Aorta (tissue), 5 donors: ENCODE measurements at regions not wholly inside any gene's neighbourhood (a gene's known extent, or its start where the extent isn't known, plus 50 kb on each side); places are given as distances from the start of the nearest gene placed in this dataset.
"Not testable (repeated sequence)": the region's sequence is repeated elsewhere in the genome, so short reads cannot be mapped to it uniquely, and the experiment has no call there.

Experiments used
- ATAC-seq: fragments of 200-7000 bp; cut with Tn5 transposase; one replicate; pipeline ENCODE4 v1.9.1; 2022; ENCODE audit warnings: moderate library complexity; ENCODE audit not compliant: low FRiP score
- DNase-seq, 2 donors: peaks; one replicate each; pipeline ENCODE4 v3.0.0-alpha.2; 2020
- H3K27ac ChIP-seq, 2 donors: one replicate each; pipeline ENCODE4 v1.5.1; 2013; ENCODE audit warnings: low read length in 2 of 2, mild to moderate bottlenecking in 2 of 2, moderate library complexity in 2 of 2, control low read depth in 1 of 2, inconsistent platforms in 1 of 2, low read depth in 1 of 2
- H3K27me3 ChIP-seq, 2 donors: one replicate each; pipeline ENCODE4 v1.6.1; 2013; ENCODE audit warnings: control low read depth in 1 of 2, low read length in 1 of 2, mild to moderate bottlenecking in 1 of 2, moderate library complexity in 1 of 2; ENCODE audit not compliant: insufficient read depth in 2 of 2, control insufficient read depth in 1 of 2
- H3K36me3 ChIP-seq, 2 donors: one replicate each; pipeline ENCODE4 v1.6.1; 2013; ENCODE audit warnings: control low read depth in 1 of 2, low read length in 1 of 2, mild to moderate bottlenecking in 1 of 2; ENCODE audit not compliant: insufficient read depth in 2 of 2, control insufficient read depth in 1 of 2
- H3K4me1 ChIP-seq, 2 donors: one replicate each; pipeline ENCODE4 v1.6.1; 2013; ENCODE audit warnings: low read length in 2 of 2, control low read depth in 1 of 2, mild to moderate bottlenecking in 1 of 2, moderate library complexity in 1 of 2; ENCODE audit not compliant: insufficient read depth in 2 of 2, control insufficient read depth in 1 of 2
- H3K4me3 ChIP-seq, 2 donors: one replicate each; pipeline ENCODE4 v1.5.1; 2013; ENCODE audit warnings: low read length in 2 of 2, control low read depth in 1 of 2, mild to moderate bottlenecking in 1 of 2
- H3K9me3 ChIP-seq: one replicate; pipeline ENCODE4 v1.6.1; 2013; ENCODE audit warnings: mild to moderate bottlenecking, low read length; ENCODE audit not compliant: control insufficient read depth
- WGBS, 2 donors: extraction: QIAGEN DNeasy Blood & Tissue Kit; methylation state at CpG; one replicate each; pipeline ENCODE4 v1.1.7; 2013; 5-methylcytosine and 5-hydroxymethylcytosine counted together
- intact Hi-C, 2 donors: fragments of 100-400 bp; cut with DNase I; formaldehyde crosslinking; loops; one replicate each; pipeline versions ENCODE4 v1.14.2 to v1.15.0; 2022
- donor health status: healthy with polysubstance abuse.
- donor health status: Bipolar disorder and iron deficiency.
- donor health status: DM: no; HTN: no; CAD: no.
- donor health status: DM: no; HTN: no; CAD: no.
- donor health status: DM: yes; HTN: yes; CAD: no.

- H3K36me3 ChIP-seq = no peaks in the 10 kb centered on the region
- no peak for ATAC-seq
- no peak overlapping the region for H3K27ac ChIP-seq
- H3K27me3 ChIP-seq = no peaks in the 10 kb centered on the region
- H3K4me3 ChIP-seq = no peak overlapping the region
- intact Hi-C loops = no loop called here
- H3K4me1 ChIP-seq = no peaks in the 10 kb centered on the region
- WGBS, 2 donors = 63 to 67% methylated on average over 2 of the region's 2 CpGs
- no peak for DNase-seq
- H3K9me3 ChIP-seq = no peaks in the 10 kb centered on the region
These were observed 2518.5 kb downstream of the ARAP2 start for GRCh38 chr4:33725861-33726260.

DNA sequence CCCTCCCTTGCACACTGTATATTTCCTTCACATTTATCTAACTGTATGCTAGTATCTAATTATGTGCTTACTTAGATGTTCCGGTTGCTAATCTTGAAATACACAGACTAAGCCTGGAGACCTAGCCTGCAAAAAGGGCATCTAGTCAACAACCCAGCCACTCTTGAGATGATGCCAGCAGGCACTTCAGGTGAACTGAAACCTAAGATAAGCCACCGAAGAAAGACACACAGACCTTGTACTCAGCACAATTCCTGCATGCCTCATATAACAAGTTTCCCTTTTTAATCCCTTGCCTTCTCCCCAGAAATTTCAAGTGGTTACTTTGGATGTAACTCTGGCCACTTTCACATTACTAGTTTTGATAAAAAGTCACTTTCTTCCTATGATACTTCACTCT is 2506.6 kb downstream of the ARAP2 start:
- Histone ChIP-seq H3K36me3 (no peaks in the 10 kb centered on the region), H3K27ac (no peak overlapping the region), H3K4me3 (no peak overlapping the region), H3K4me1 (no peaks in the 10 kb centered on the region), H3K27me3 (no peaks in the 10 kb centered on the region), H3K9me3 (no peaks in the 10 kb centered on the region)
- 69 to 82% methylated on average over 2 of the region's 2 CpGs for WGBS, 2 donors
- DNase-seq (no peak), ATAC-seq (no peak)
- intact Hi-C loops = no loop called here

- intact Hi-C loops = no loop called here
- 79 to 84% methylated on average over 10 of the region's 10 CpGs for WGBS, 2 donors
- Histone ChIP-seq H3K4me1 (no peaks in the 10 kb centered on the region), H3K27me3 (no peaks in the 10 kb centered on the region), H3K36me3 (no peaks in the 10 kb centered on the region), H3K4me3 (no peak overlapping the region), H3K27ac (no peak overlapping the region), H3K9me3 (no peaks in the 10 kb centered on the region)
- ATAC-seq = no peak
- DNase-seq = no peak
These were observed 2504.3 kb downstream of the ARAP2 start for GRCh38 chr4:33739884-33740632.

DNA sequence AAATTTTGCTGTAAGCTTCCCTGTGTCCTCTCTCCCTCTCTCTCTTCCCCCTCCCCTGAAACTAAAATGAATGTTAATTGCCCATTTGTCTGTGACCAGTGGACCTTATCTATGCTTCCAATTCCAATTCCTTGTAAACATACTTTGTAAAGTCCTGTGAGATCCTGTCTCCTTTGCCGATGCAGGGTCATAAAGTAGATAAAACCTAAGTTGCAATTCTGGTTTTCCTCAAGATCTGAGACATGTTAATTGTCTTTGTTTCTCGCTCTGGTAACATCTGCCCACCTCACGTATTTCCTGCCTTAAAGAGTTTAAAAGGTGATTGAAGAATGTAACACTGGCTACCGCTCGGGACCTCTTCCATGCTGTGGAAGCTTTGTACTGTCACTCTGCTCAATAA is 2503.4 kb downstream of the ARAP2 start:
- H3K9me3 ChIP-seq, intact Hi-C loops, H3K27ac ChIP-seq, DNase-seq, H3K4me3 ChIP-seq, ATAC-seq, H3K27me3 ChIP-seq, H3K36me3 ChIP-seq, H3K4me1 ChIP-seq: not testable (repeated sequence)
- 53 to 62% methylated on average over 5 of the region's 5 CpGs for WGBS, 2 donors

- H3K9me3 ChIP-seq = no peaks in the 10 kb centered on the region
- no peak overlapping the region for H3K4me3 ChIP-seq
- 43 to 55% methylated on average over 2 of the region's 2 CpGs for WGBS, 2 donors
- ATAC-seq = no peak
- intact Hi-C loops = no loop called here
- H3K27me3 ChIP-seq = no peaks in the 10 kb centered on the region
- no peak overlapping the region for H3K27ac ChIP-seq
- no peak for DNase-seq
- no peaks in the 10 kb centered on the region for H3K36me3 ChIP-seq
- H3K4me1 ChIP-seq = no peaks in the 10 kb centered on the region
These were observed 2497.3 kb downstream of the ARAP2 start for GRCh38 chr4:33746979-33747378.

DNA sequence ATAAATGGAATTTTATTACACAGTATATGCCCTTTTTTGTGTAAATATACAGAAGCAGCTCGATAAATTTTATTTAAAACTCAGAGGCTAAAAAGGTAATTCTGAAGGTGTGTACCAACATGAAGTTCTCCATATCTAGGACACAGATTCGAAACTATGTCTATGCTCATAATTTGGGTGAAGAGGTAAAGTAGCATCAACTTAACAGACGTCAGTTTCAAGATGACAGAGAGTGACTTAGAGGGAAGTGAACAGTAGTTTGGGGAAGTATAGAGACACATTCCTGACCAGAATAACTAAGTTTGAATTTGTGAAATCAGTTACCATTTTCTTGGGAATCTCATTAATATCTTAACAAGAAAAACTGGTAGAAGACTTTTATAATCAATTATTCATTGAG is 2493.3 kb downstream of the ARAP2 start:
- H3K27ac ChIP-seq = no peak overlapping the region
- intact Hi-C loops = no loop called here
- H3K4me1 ChIP-seq = no peaks in the 10 kb centered on the region
- no peaks in the 10 kb centered on the region for H3K9me3 ChIP-seq
- DNase-seq (no peak), ATAC-seq (no peak)
- 81 to 89% methylated on average over 3 of the region's 3 CpGs for WGBS, 2 donors
- no peaks in the 10 kb centered on the region for H3K27me3 ChIP-seq
- no peak overlapping the region for H3K4me3 ChIP-seq
- no peaks in the 10 kb centered on the region for H3K36me3 ChIP-seq

DNA sequence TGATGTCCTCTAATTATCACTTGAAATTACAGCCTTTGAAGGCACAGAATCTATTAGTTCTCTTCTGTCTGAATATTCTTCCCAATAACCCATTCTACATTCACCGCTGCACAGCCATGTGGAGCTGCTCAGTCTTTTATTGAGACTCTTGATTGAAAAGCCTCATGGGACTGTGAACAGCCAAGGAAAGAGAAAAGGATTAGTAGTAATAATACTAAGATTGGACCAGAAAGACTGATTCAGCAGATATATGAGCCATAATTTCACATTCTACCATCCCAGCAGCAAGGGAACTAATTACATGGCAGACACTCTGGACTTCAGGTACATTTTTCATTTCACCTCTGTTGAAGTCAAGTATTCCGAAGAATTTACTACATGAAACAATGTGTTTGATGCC is 2471.7 kb downstream of the ARAP2 start:
- WGBS, 2 donors = 69 to 85% methylated on average over 2 of the region's 2 CpGs
- DNase-seq = no peak
- no peaks in the 10 kb centered on the region for H3K9me3 ChIP-seq
- H3K36me3 ChIP-seq = no peaks in the 10 kb centered on the region
- H3K27ac ChIP-seq = no peak overlapping the region
- no peaks in the 10 kb centered on the region for H3K27me3 ChIP-seq
- no peak overlapping the region for H3K4me3 ChIP-seq
- intact Hi-C loops = no loop called here
- H3K4me1 ChIP-seq = no peaks in the 10 kb centered on the region
- ATAC-seq = no peak

DNA sequence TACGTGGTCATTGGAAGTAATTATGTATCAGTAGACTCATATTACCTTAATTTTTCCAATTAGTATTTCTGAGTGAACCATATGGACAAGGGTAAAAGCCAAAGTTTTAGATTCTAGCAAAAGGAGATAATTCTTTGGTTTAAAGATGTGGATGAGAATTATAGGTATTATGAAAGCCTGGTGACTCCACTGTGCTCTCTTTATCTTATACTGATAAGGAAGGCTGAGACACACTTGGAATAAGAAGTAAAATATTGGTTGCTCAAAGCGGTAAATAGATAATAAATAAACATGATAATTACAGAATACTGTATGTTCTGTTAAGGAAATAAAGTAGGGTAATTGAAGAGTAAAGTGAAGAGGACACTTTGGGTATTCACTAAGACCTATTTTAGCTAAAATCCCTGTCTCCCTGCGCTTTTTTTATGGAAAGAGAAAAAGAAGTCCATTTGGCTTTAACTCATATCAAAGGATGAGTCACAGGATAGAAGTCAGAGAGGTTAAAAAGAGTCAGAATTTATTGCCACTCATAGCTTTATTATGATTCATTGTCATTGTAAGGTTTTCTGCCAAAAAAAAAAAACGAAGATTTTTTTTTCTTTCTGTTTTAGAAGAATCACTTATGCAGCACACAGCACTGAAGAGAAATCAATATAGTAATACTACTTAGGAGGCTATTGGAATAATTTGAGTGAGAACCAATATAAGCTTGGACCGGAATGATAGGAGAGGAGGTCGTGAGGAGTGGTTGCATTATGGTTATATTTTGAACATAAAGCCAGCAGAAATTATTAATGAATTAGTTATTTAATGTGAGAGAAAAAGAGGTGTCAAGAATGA is 2463.1 kb downstream of the ARAP2 start:
- Histone ChIP-seq H3K4me3 (no peak overlapping the region), H3K27ac (no peak overlapping the region), H3K4me1 (no peaks in the 10 kb centered on the region), H3K9me3 (no peaks in the 10 kb centered on the region), H3K27me3 (no peaks in the 10 kb centered on the region), H3K36me3 (no peaks in the 10 kb centered on the region)
- intact Hi-C loops = no loop called here
- DNase-seq (no peak), ATAC-seq (no peak)
- WGBS, 2 donors = 73 to 76% methylated on average over 6 of the region's 6 CpGs

GRCh38 chr4:33785843-33786242 is 2458.5 kb downstream of the ARAP2 start:
- intact Hi-C loops = no loop called here
- no peaks in the 10 kb centered on the region for H3K9me3 ChIP-seq
- no peak for DNase-seq
- H3K4me1 ChIP-seq = no peaks in the 10 kb centered on the region
- no peaks in the 10 kb centered on the region for H3K27me3 ChIP-seq
- WGBS, 2 donors = 72 to 83% methylated on average over 2 of the region's 2 CpGs
- no peak overlapping the region for H3K4me3 ChIP-seq
- H3K36me3 ChIP-seq = no peaks in the 10 kb centered on the region
- no peak for ATAC-seq
- H3K27ac ChIP-seq = no peak overlapping the region
